Fibroblast of villous mesenchyme (primary cell): ENCODE measurements at regions not wholly inside any gene's neighbourhood (a gene's known extent, or its start where the extent isn't known, plus 50 kb on each side); places are given as distances from the start of the nearest gene placed in this dataset.
A peak's percentile ranks its signal among the peaks of the same experiment; 100 is the strongest.
"Not testable (repeated sequence)": the region's sequence is repeated elsewhere in the genome, so short reads cannot be mapped to it uniquely, and the experiment has no call there.

Experiments
- DNase-seq: peaks from one replicate; pipeline ENCODE4 v3.0.0-alpha.2; 2010; ENCODE audit warnings: low read depth
- H3K4me3 ChIP-seq: 2 replicates; pipeline ENCODE4 v1.5.1; 2011; ENCODE audit warnings: low read depth, mild to moderate bottlenecking, low read length
- CTCF ChIP-seq: IDR thresholded peaks from 2 replicates; pipeline ENCODE4 v1.5.1; 2012; ENCODE audit warnings: low read depth, mild to moderate bottlenecking, low read length; ENCODE audit not compliant: insufficient read depth

DNA sequence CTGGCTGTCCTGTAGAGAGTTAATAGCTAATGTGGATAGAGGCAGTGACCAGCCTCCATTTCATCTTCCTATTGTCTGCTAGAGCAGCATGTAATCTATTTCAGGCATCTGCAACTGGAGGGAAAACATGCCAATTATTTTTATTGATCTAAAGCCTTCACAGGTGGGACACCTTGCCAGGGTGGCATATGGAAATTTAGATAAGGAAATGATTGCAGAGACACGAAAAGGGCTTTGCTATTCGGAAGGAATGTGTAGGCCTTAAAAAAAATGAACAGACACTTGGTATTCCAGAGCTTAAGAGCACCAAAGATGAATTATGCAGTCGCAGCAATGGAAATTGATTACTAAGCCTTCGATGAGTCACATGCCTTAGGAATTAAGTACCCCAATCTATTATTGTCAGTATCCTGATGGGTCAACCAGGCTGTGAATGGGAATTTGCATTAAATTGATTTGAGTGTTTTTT lies 454.7 kb downstream of the SQOR start:
- no peak for TF ChIP-seq CTCF
- H3K4me3 ChIP-seq = no peak overlapping the region
- DNase-seq = no peak

DNA sequence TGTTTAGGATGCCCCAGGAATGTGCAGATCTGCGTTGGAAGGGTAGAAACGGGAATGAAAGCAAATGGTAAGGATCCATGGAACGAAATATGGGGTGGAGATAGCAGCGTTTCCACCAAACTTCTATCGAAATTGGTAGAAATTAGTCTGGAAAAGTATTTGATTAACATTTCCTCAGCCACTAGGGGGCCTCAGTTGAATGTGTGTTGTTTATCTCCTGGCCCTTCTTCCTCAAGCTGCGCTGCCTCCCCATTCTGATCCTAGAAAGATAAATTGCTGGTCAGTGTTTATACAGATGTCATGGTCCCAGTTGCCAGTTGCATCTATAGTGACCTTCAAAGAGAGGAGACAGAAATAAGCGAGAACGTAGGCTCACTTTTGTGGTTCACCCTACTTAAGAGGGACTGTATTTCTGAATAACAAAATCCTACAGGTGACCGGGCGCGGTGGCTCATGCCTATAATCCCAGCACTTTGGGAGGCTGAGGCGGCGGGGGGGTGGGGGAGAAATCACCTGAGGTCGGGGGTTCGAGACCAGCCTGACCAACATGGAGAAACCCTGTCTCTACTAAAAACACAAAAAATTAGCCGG lies 457.1 kb downstream of the SQOR start:
- H3K4me3 ChIP-seq = no peak overlapping the region
- peak; percentile 20 for DNase-seq
- peak; percentile 40 for TF ChIP-seq CTCF

GRCh38 chr15:46098006-46098405 lies 463.2 kb downstream of the SQOR start:
- DNase-seq, H3K4me3 ChIP-seq: not testable (repeated sequence)

- no peak for TF ChIP-seq CTCF
- no peak for DNase-seq
- no peak overlapping the region for H3K4me3 ChIP-seq
These were observed 475.9 kb downstream of the SQOR start for GRCh38 chr15:46110755-46111154.

GRCh38 chr15:46111730-46112129 lies 476.9 kb downstream of the SQOR start:
- DNase-seq = no peak
- no peak for TF ChIP-seq CTCF
- no peak overlapping the region for H3K4me3 ChIP-seq

- no peak for TF ChIP-seq CTCF
- DNase-seq = no peak
- no peak overlapping the region for H3K4me3 ChIP-seq
These were observed 482.2 kb downstream of the SQOR start for GRCh38 chr15:46117071-46117470.

GRCh38 chr15:46120713-46121112 lies 485.9 kb downstream of the SQOR start:
- no peak for TF ChIP-seq CTCF
- no peak overlapping the region for H3K4me3 ChIP-seq
- DNase-seq = no peak
